GM10248 (cell line): ENCODE measurements at regions not wholly inside any gene's neighbourhood (a gene's known extent, or its start where the extent isn't known, plus 50 kb on each side); places are given as distances from the start of the nearest gene placed in this dataset.

Source experiments
- CTCF ChIA-PET: fragments of 300-600 bp; sonication (Branson Sonifier 250); formaldehyde crosslinking; extraction: SDS; loops from one replicate; lab custom pipeline; 2021; ENCODE audit warnings: antibody characterized with exemption; lab: Yijun Ruan, JAX
- POLR2A ChIA-PET: fragments of 350-650 bp; sonication (Branson Sonifier 250); formaldehyde crosslinking; extraction: SDS; loops from one replicate; lab custom pipeline; 2020; ENCODE audit warnings: antibody characterized with exemption; lab: Yijun Ruan, JAX
- DNase-seq: peaks from one replicate; pipeline ENCODE4 v3.0.0; 2012; ENCODE audit errors: extremely low spot score
- CTCF ChIP-seq: IDR thresholded peaks from 2 replicates; pipeline ENCODE4 v1.5.1; 2012; ENCODE audit warnings: mild to moderate bottlenecking, low read depth; ENCODE audit errors: extremely low read depth, missing control alignments, control extremely low read depth

DNA sequence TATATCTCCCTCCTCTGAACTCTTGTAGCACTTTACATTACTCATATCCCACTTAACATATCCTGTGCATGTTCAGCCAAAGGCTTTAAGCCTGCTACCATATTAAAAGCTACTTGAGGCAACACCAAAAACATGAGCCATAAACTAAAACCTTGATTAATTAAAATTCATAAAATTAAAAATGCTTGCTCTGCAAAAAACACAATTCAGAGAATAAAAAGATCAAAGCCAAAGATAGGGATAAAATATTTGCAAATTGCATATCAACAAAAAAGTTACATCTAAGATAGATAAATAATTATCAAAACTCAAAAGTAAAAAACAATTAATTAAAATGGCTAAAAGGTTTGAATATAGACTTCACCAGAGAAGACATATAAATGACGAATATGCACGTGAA, 495.4 kb upstream of the PIK3C3 start:
- no peak for DNase-seq
- POLR2A ChIA-PET = no interaction called here
- TF ChIP-seq CTCF = no peak

DNA sequence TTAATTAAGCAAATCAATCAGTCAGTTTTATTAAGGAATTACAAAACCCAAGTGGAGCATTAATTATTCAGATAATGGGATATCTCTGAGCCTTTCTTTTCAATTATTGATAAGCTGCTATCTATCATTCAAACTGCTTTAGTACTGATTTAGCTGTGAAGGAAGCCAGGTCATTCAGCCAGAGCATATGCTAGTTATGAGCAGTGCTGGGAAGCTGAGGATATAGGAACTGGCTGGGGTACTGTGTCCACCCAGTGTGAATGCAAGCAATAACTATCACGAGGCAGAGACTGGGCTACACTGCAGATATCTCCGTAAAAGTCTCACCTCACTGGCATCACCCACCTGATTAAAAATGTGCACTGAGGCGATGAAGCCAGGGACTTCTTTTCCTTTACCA, 496.7 kb upstream of the PIK3C3 start:
- POLR2A ChIA-PET = no interaction called here
- no peak for TF ChIP-seq CTCF
- no peak for DNase-seq
- CTCF ChIA-PET = no interaction called here

More for the DNA sequence above, 495.4 kb upstream of the PIK3C3 start:
- CTCF ChIA-PET = no interaction called here

GRCh38 chr18:41457765-41458326, 497.2 kb upstream of the PIK3C3 start:
- no peak for TF ChIP-seq CTCF
- DNase-seq = no peak
- ChIA-PET POLR2A (no interaction called here), CTCF (no interaction called here)

- no peak for TF ChIP-seq CTCF
- CTCF ChIA-PET = no interaction called here
- no peak for DNase-seq
- POLR2A ChIA-PET = no interaction called here
Observed at GRCh38 chr18:41456831-41457230, 498.2 kb upstream of the PIK3C3 start.

DNA sequence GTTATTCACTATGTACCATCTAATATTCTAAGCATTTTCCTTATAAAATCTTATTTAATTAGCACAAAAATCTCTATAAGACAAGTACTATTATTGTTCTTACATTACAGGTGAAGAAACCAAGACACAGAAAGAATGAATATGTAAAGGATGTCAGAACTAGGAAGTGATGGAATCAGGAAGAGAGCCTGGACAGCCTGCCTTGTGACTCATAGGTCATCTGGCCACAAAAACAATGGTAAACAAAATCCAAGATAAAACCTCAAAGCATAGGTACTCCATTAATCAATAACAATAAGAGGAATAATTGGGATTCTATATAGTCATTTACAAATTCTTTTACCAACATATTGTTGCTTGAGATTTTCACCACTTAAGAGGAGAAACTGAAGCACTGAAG, 505.4 kb upstream of the PIK3C3 start:
- ChIA-PET CTCF (no interaction called here), POLR2A (no interaction called here)
- TF ChIP-seq CTCF = no peak
- DNase-seq = no peak

DNA sequence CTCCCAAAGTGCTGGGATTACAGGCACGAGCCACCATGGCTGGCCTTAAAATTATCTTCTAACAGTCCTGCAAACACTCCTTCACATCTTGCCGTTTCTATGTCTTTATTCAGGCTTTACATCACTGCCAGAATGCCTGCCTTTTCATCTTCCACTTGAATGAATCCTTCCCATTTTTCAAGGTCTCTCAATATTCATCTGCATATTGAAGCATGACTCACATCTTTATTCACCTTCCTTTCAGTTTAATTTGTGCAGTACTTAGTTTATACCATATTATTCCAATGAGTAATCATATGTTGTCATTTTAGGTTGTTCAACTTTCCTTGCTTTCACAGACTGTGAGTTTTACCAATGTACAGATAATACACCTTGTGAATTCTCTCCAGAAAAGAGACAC, 510.1 kb upstream of the PIK3C3 start:
- DNase-seq = no peak
- ChIA-PET CTCF (no interaction called here), POLR2A (no interaction called here)
- no peak for TF ChIP-seq CTCF
